K562 (cell line): ENCODE measurements at regions not wholly inside any gene's neighbourhood (a gene's known extent, or its start where the extent isn't known, plus 50 kb on each side); places are given as distances from the start of the nearest gene placed in this dataset.

Experiments used
- ATAC-seq: fragments of 200-7000 bp; cut with Tn5 transposase; 3 replicates; pipeline ENCODE4 v1.9.1; 2020; ENCODE audit warnings: moderate library complexity
- BruUV-seq: library from RNA; stranded (reverse); fragments of 400-500 nt; replicated peaks from 2 replicates; lab custom pipeline; 2021; lab: Mats Ljungman, UMichigan
- CTCF ChIA-PET: fragments of 300-600 bp; formaldehyde crosslinking; extraction: SDS; loops from one replicate; lab custom pipeline; 2021; ENCODE audit warnings: low intra/inter-chr PET ratio; lab: Yijun Ruan, JAX
- POLR2A ChIA-PET: fragments of 300-600, 350-650 bp; sonication (Branson Sonifier 250); formaldehyde crosslinking; extraction: SDS; loops from one replicate; lab custom pipeline; 2021; ENCODE audit warnings: antibody characterized with exemption, inconsistent platforms; lab: Yijun Ruan, JAX
- DNase-seq, 4 experiments: peaks; one replicate each; pipeline versions ENCODE4 v3.0.0 to v3.0.0-alpha.2; 2011 to 2018; ENCODE audit warnings: low spot score in 3 of 4, mixed read lengths in 3 of 4; ENCODE audit errors: extremely low read depth in 1 of 4
- FAIRE-seq: peaks from 2 replicates; lab custom pipeline; 2011; peaks lifted over from hg19 to GRCh38; lab: Jason Lieb, UNC
- H2AFZ ChIP-seq: 2 replicates; pipeline ENCODE4 v1.6.0; 2011; ENCODE audit warnings: low read depth, low read length, control low read depth, inconsistent platforms
- H3K27ac ChIP-seq: fragments of 200-600 bp; 3 replicates; pipeline ENCODE4 v1.8.0; 2011; ENCODE audit warnings: low read depth, mild to moderate bottlenecking, control low read depth, inconsistent platforms, low read length, moderate library complexity, mixed read lengths; ENCODE audit errors: extremely low read depth
- H3K27me3 ChIP-seq, 2 experiments: fragments of 300-600 bp in 1 of 2; 2 replicates in 1 of 2; 3 replicates in 1 of 2; pipeline versions ENCODE4 v1.6.0 to v1.8.0; 2011; ENCODE audit warnings: inconsistent platforms in 2 of 2, low read length in 2 of 2, mild to moderate bottlenecking in 1 of 2, mixed read lengths in 1 of 2, moderate library complexity in 1 of 2; ENCODE audit not compliant: control insufficient read depth in 2 of 2, insufficient read depth in 2 of 2
- H3K36me3 ChIP-seq: fragments of 300-600 bp; 3 replicates; pipeline ENCODE4 v1.8.0; 2011; ENCODE audit warnings: mild to moderate bottlenecking, low read length, inconsistent platforms; ENCODE audit not compliant: control insufficient read depth, insufficient read depth
- H3K4me1 ChIP-seq, 2 experiments: fragments of 200-600 bp in 1 of 2; replicated peaks in 1 of 2; 2 replicates in 1 of 2; 3 replicates in 1 of 2; pipeline versions ENCODE4 v1.5.1 to v1.8.0; 2011; ENCODE audit warnings: inconsistent platforms in 2 of 2, low read length in 2 of 2, mild to moderate bottlenecking in 1 of 2, mixed read lengths in 1 of 2, moderate library complexity in 1 of 2; ENCODE audit not compliant: control insufficient read depth in 2 of 2, insufficient read depth in 2 of 2
- H3K4me2 ChIP-seq: 2 replicates; pipeline ENCODE4 v1.6.1; 2011; ENCODE audit warnings: low read length, control low read depth, inconsistent platforms, mixed read lengths; ENCODE audit not compliant: insufficient read depth
- H3K4me3 ChIP-seq: fragments of 200-600 bp; sonication (generic), shearing (Covaris generic); 2 replicates; pipeline ENCODE4 v1.5.1; 2016; ENCODE audit warnings: control low read depth, inconsistent platforms
- H3K79me2 ChIP-seq: fragments of 200-600 bp; 3 replicates; pipeline ENCODE4 v1.8.0; 2011; ENCODE audit warnings: low read length, inconsistent platforms; ENCODE audit not compliant: control insufficient read depth, insufficient read depth
- H3K9ac ChIP-seq, 2 experiments: 2 replicates each; pipeline versions ENCODE4 v1.6.0 to v1.6.1; 2011; ENCODE audit warnings: low read depth in 2 of 2, low read length in 2 of 2, control low read depth in 1 of 2, inconsistent platforms in 1 of 2, mild to moderate bottlenecking in 1 of 2, mixed read lengths in 1 of 2; ENCODE audit not compliant: insufficient read depth in 1 of 2
- H3K9me1 ChIP-seq: one replicate; pipeline ENCODE4 v1.6.0; 2011; ENCODE audit warnings: inconsistent platforms, mild to moderate bottlenecking, low read length, moderate library complexity; ENCODE audit not compliant: control insufficient read depth, insufficient read depth
- H3K9me3 ChIP-seq: replicated peaks from 2 replicates; pipeline ENCODE4 v1.5.1; 2011; ENCODE audit warnings: low read depth, low read length, inconsistent platforms; ENCODE audit not compliant: control insufficient read depth, insufficient read depth
- H4K20me1 ChIP-seq: replicated peaks from 2 replicates; pipeline ENCODE4 v1.6.1; 2011; ENCODE audit warnings: low read length, inconsistent platforms, mixed read lengths; ENCODE audit not compliant: control insufficient read depth, insufficient read depth
- ARID3A ChIP-seq: IDR thresholded peaks from 2 replicates; pipeline ENCODE4 v1.6.1; 2012; ENCODE audit warnings: low read depth, low read length, improper control_type of control experiment, borderline replicate concordance
- BRD9 ChIP-seq: fragments of 450-650 bp; IDR thresholded peaks from 2 replicates; pipeline ENCODE4 v1.6.1; 2018; ENCODE audit warnings: low read depth; ENCODE audit not compliant: partially characterized antibody
- ETV1 ChIP-seq: fragments of 450-650 bp; conservative IDR thresholded peaks from 2 replicates; pipeline ENCODE4 v1.6.1; 2016; ENCODE audit warnings: missing genetic modification characterization, control low read depth, low read depth, missing compliant biosample characterization
- LCOR ChIP-seq: sonication (generic); formaldehyde crosslinking; IDR thresholded peaks from 2 replicates; pipeline ENCODE4 v1.8.0; 2022; ENCODE audit warnings: mild to moderate bottlenecking, missing genetic modification reagents
- NCOA2 ChIP-seq, 2 experiments: fragments of 450-650 bp; IDR thresholded peaks; 2 replicates each; pipeline ENCODE4 v1.6.1; 2018; ENCODE audit warnings: mild to moderate bottlenecking in 2 of 2, moderate library complexity in 1 of 2; ENCODE audit not compliant: partially characterized antibody in 2 of 2
- SREBF1 ChIP-seq: fragments of 150-350 bp; IDR thresholded peaks from 2 replicates; pipeline ENCODE4 v1.6.1; 2014; ENCODE audit warnings: antibody characterized with exemption, low read depth, low read length, borderline replicate concordance
- STAT6 ChIP-seq: sonication (generic); formaldehyde crosslinking; IDR thresholded peaks from 2 replicates; pipeline ENCODE4 v1.8.1; 2023; ENCODE audit warnings: mild to moderate bottlenecking, missing genetic modification reagents
- TAF15 ChIP-seq: fragments of 200-400 bp; formaldehyde crosslinking; IDR thresholded peaks from 2 replicates; pipeline ENCODE4 v1.6.1; 2017; ENCODE audit warnings: mild to moderate bottlenecking, low read depth, low read length, moderate library complexity
- TCF15 ChIP-seq: fragments of 250-450 bp; sonication (Bioruptor Pico); IDR thresholded peaks from 2 replicates; pipeline ENCODE4 v1.8.0; 2022; ENCODE audit warnings: moderate library complexity, mild to moderate bottlenecking, inconsistent platforms
- TFE3 ChIP-seq: fragments of 450-650 bp; formaldehyde crosslinking; IDR thresholded peaks from 2 replicates; pipeline ENCODE4 v1.4.0; 2020; ENCODE audit warnings: mild to moderate bottlenecking, mixed read lengths
- THRAP3 ChIP-seq: fragments of 450-650 bp; IDR thresholded peaks from 2 replicates; pipeline ENCODE4 v1.6.1; 2016; ENCODE audit warnings: mild to moderate bottlenecking, inconsistent platforms, borderline replicate concordance
- XRCC4 ChIP-seq: IDR thresholded peaks from one replicate; pipeline ENCODE4 v1.6.1; 2011; ENCODE audit not compliant: insufficient read depth, insufficient read length; ENCODE audit errors: extremely low read depth
- YY1 ChIP-seq, 3 experiments: IDR thresholded peaks; 2 replicates each; pipeline ENCODE4 v1.6.1; 2011; ENCODE audit warnings: low read length in 2 of 3, mild to moderate bottlenecking in 2 of 3, moderate library complexity in 2 of 3, borderline replicate concordance in 1 of 3, control low read depth in 1 of 3, low read depth in 1 of 3; ENCODE audit not compliant: insufficient read depth in 3 of 3, insufficient replicate concordance in 2 of 3, control insufficient read depth in 1 of 3, insufficient read length in 1 of 3; ENCODE audit errors: extremely low read depth in 1 of 3
- ZFP1 ChIP-seq: fragments of 450-650 bp; formaldehyde crosslinking; IDR thresholded peaks from 2 replicates; pipeline ENCODE4 v1.4.0; 2020; ENCODE audit warnings: mild to moderate bottlenecking, mixed read lengths
- ZNF175 ChIP-seq: fragments of 200-800 bp; sonication (Bioruptor generic); IDR thresholded peaks from 2 replicates; pipeline ENCODE4 v1.6.1; 2016; ENCODE audit warnings: low read depth, mild to moderate bottlenecking, missing genetic modification characterization, missing compliant biosample characterization
- ZNF707 ChIP-seq: fragments of 250-450 bp; sonication (Bioruptor Pico); conservative IDR thresholded peaks from 2 replicates; pipeline ENCODE4 v1.8.0; 2022; ENCODE audit warnings: inconsistent platforms, mild to moderate bottlenecking, moderate library complexity
- WGBS: fragments of 100-300 bp; shearing (Covaris generic); methylation state at CpG from one replicate; pipeline ENCODE4 v1.1.6; 2016; ENCODE audit warnings: low coverage, mixed read lengths; ENCODE audit not compliant: insufficient coverage; ENCODE audit errors: missing lambda C conversion rate; 5-methylcytosine and 5-hydroxymethylcytosine counted together
- in situ Hi-C: fragments of 300-500 bp; cut with MboI; formaldehyde crosslinking; loops from 4 replicates; pipeline ENCODE4 v1.15.0; 2018; ENCODE audit warnings: inconsistent platforms, mixed read lengths
- intact Hi-C: fragments of 100-400 bp; cut with micrococcal nuclease; formaldehyde crosslinking; loops from 2 replicates; pipeline ENCODE4 v1.14.2; 2022

GRCh38 chr1:221336126-221336525, 405.8 kb downstream of the DUSP10 start:
- WGBS = 0% methylated on average over 2 of the region's 2 CpGs
- ChIA-PET POLR2A (no interaction called here), CTCF (no interaction called here)
- FAIRE-seq (no peak), ATAC-seq (no peak), DNase-seq (no peak)
- no peaks in the 10 kb centered on the region for H3K36me3 ChIP-seq
- no peaks in the 10 kb centered on the region for H3K27me3 ChIP-seq
- H2AFZ ChIP-seq = no peak overlapping the region
- H4K20me1 ChIP-seq = no peaks in the 10 kb centered on the region
- H3K27ac ChIP-seq = no peak overlapping the region
- no TSS peak for BruUV-seq
- H3K9me1 ChIP-seq = no peaks in the 10 kb centered on the region
- intact Hi-C loops = no loop called here
- no peaks in the 10 kb centered on the region for H3K4me1 ChIP-seq
- in situ Hi-C loops = no loop called here
- no peaks in the 10 kb centered on the region for H3K9me3 ChIP-seq
- no peak overlapping the region for H3K4me2 ChIP-seq
- H3K4me3 ChIP-seq = no peak overlapping the region
- H3K79me2 ChIP-seq = no peaks in the 10 kb centered on the region
- H3K9ac ChIP-seq = no peak overlapping the region
- TF ChIP-seq YY1 (IDR thresholded peaks at IDR 0.05; ENCODE audit: borderline replicate concordance in 1 of 3, control insufficient read depth in 1 of 3, extremely low read depth in 1 of 3, insufficient read depth in 3 of 3, insufficient read length in 1 of 3, insufficient replicate concordance in 2 of 3, low read depth in 1 of 3, low read length in 2 of 3) = no peak
- no peak for TF ChIP-seq STAT6 (CRISPR knock-in tag)
- TF ChIP-seq TFE3 (CRISPR knock-in tag) = no peak
- TF ChIP-seq SREBF1 = no peak
- TF ChIP-seq TAF15 = no peak
- no peak for TF ChIP-seq NCOA2 (IDR thresholded peaks at IDR 0.05; ENCODE audit: partially characterized antibody in 2 of 2)
- TF ChIP-seq ZNF175 = no peak
- no peak for TF ChIP-seq LCOR (CRISPR knock-in tag)
- no peak for TF ChIP-seq TCF15 (CRISPR knock-in tag)
- TF ChIP-seq BRD9 = no peak
- no peak for TF ChIP-seq ETV1
- no peak for TF ChIP-seq ZNF707 (CRISPR knock-in tag)
- no peak for TF ChIP-seq ZFP1
- TF ChIP-seq THRAP3 = no peak
- TF ChIP-seq ARID3A = no peak
- no peak for TF ChIP-seq XRCC4
